ENCODE measurements at regions not wholly inside any gene's neighbourhood (a gene's known extent, or its start where the extent isn't known, plus 50 kb on each side); places are given as distances from the start of the nearest gene placed in this dataset.

- no TSS peak for BruUV-seq (replicated peaks)
- in situ Hi-C loops (cut with MboI) = no loop called here
- no peak overlapping the region for H2AFZ ChIP-seq (ENCODE audit: control insufficient read depth, low read depth, low read length)
- ATAC-seq (no peak), DNase-seq (ENCODE audit: low read depth, low spot score) (no peak), FAIRE-seq (no peak)
- no peak overlapping the region for H3K4me2 ChIP-seq (ENCODE audit: control insufficient read depth, insufficient read depth)
- no peaks in the 10 kb centered on the region for H3K27me3 ChIP-seq (replicated peaks in 1 of 2; ENCODE audit: control insufficient read depth in 2 of 2, insufficient read depth in 2 of 2, low read length in 1 of 2)
- no peak overlapping the region for H3K27ac ChIP-seq (ENCODE audit: control insufficient read depth, insufficient read depth)
- WGBS (ENCODE audit: insufficient coverage, insufficient replicate concordance, low lambda C conversion rate, missing lambda C conversion rate) = 34% methylated on average over 6 of the region's 6 CpGs
- no peaks in the 10 kb centered on the region for H4K20me1 ChIP-seq (ENCODE audit: control insufficient read depth, insufficient read depth)
- ChIA-PET RAD21 (ENCODE audit: unreplicated experiment) (no interaction called here), SMC1A (ENCODE audit: uncharacterized antibody, unreplicated experiment) (interaction anchor here (0.8 to 1.1 kb wide), 2 partner anchors 16 to 17 kb away, joined by 3 read pairs; no protein-coding TSS in a partner anchor), POLR2A (no interaction called here), CTCF (interaction anchor here (0.6 to 0.7 kb wide), 2 partner anchors 12 to 1154 kb away, joined by 3 read pairs; no protein-coding TSS in a partner anchor)
- no peaks in the 10 kb centered on the region for H3K36me3 ChIP-seq (ENCODE audit: control insufficient read depth in 2 of 2, insufficient read depth in 2 of 2, low read length in 1 of 2)
- no peak overlapping the region for H3K9ac ChIP-seq (ENCODE audit: control insufficient read depth, insufficient read depth, low read length)
- no peak overlapping the region for H3K4me3 ChIP-seq
- no peak for TF ChIP-seq BCL3 (IDR thresholded peaks at IDR 0.05; ENCODE audit: borderline replicate concordance, insufficient read depth, low read depth, low read length, poor library complexity, severe bottlenecking)
- TF ChIP-seq NFYA (IDR thresholded peaks at IDR 0.05; ENCODE audit: borderline replicate concordance, low read depth, low read length) = no peak
- TF ChIP-seq MEF2B (IDR thresholded peaks at IDR 0.05; ENCODE audit: partially characterized antibody, poor library complexity, severe bottlenecking) = no peak
- no peak for TF ChIP-seq MXI1 (IDR thresholded peaks at IDR 0.05; ENCODE audit: low read depth, low read length)
- no peak for TF ChIP-seq EP300 (IDR thresholded peaks at IDR 0.05; ENCODE audit: borderline replicate concordance in 1 of 2, control insufficient read depth in 1 of 2, low read depth in 2 of 2, low read length in 2 of 2)
- TF ChIP-seq PAX8 (IDR thresholded peaks at IDR 0.05) = no peak
- no peak for TF ChIP-seq MEF2A (IDR thresholded peaks at IDR 0.05; ENCODE audit: insufficient read depth, low read depth, low read length)
- TF ChIP-seq EED (IDR thresholded peaks at IDR 0.05; ENCODE audit: low read depth) = no peak
- no peak for TF ChIP-seq STAT1 (conservative IDR thresholded peaks at IDR 0.05)
- no peak for TF ChIP-seq TAF1 (IDR thresholded peaks at IDR 0.05; ENCODE audit: borderline replicate concordance, low read depth, low read length)
- TF ChIP-seq ZBTB4 (CRISPR knock-in tag; IDR thresholded peaks at IDR 0.05) = no peak
- TF ChIP-seq ZNF207 (IDR thresholded peaks at IDR 0.05; ENCODE audit: borderline replicate concordance) = no peak
- no peak for TF ChIP-seq POU2F2 (IDR thresholded peaks at IDR 0.05; ENCODE audit: borderline replicate concordance, low read depth, low read length)
- no peak for TF ChIP-seq USF2 (IDR thresholded peaks at IDR 0.05; ENCODE audit: borderline replicate concordance, low read depth, low read length)
- TF ChIP-seq SUZ12 (IDR thresholded peaks at IDR 0.05; ENCODE audit: unreplicated experiment) = no peak
- no peak for TF ChIP-seq SPI1 (IDR thresholded peaks at IDR 0.05; ENCODE audit: borderline replicate concordance, insufficient read depth, low read depth, low read length)
- H3K4me1 ChIP-seq (ENCODE audit: control insufficient read depth, insufficient read depth, low read length) = no peaks in the 10 kb centered on the region
- intact Hi-C loops (cut with micrococcal nuclease; ENCODE audit: unreplicated experiment) = no loop called here
- no peaks in the 10 kb centered on the region for H3K9me3 ChIP-seq (replicated peaks; ENCODE audit: control insufficient read depth, insufficient read depth, low read length)
- H3K79me2 ChIP-seq (ENCODE audit: control insufficient read depth, insufficient read depth, low read length) = no peaks in the 10 kb centered on the region
Measured at GRCh38 chr13:39816936-39817335, 161.5 kb downstream of the COG6 start.
